ENCODE measurements at regions not wholly inside any gene's neighbourhood (a gene's known extent, or its start where the extent isn't known, plus 50 kb on each side); places are given as distances from the start of the nearest gene placed in this dataset.

- WGBS (ENCODE audit: insufficient coverage) = 100% methylated on average over 1 of the region's 3 CpGs
- Mint-ChIP-seq H3K9me3 (peaks cover 0 to 2% (median 0%) of the 10 kb centered on the region in 7 donors), H3K4me1 (peaks cover 23% of the 10 kb centered on the region), H3K27ac (no peak overlapping the region), H3K36me3 (peaks cover 0 to 5% of the 10 kb centered on the region in 2 donors), H3K27me3 (ENCODE audit: low read depth in 3 of 3) (peaks cover 0 to 3% (median 0%) of the 10 kb centered on the region in 3 donors), H3K4me3 (no peak overlapping the region)
- H3K27me3 ChIP-seq (ENCODE audit: control insufficient read depth in 2 of 2, insufficient read depth in 2 of 2, low read length in 2 of 2) = no peaks in the 10 kb centered on the region
- no peak overlapping the region for H3K4me3 ChIP-seq (replicated peaks in 1 of 3; ENCODE audit: low read depth in 2 of 3, low read length in 3 of 3)
- H3K27ac ChIP-seq (ENCODE audit: low read depth in 1 of 2, low read length in 2 of 2) = no peak overlapping the region
- intact Hi-C loops (cut with micrococcal nuclease) = no loop called here
- no peaks in the 10 kb centered on the region for H4K20me1 ChIP-seq (ENCODE audit: insufficient read depth, low read length)
- no peaks in the 10 kb centered on the region for H3K9me3 ChIP-seq (replicated peaks in 1 of 2; ENCODE audit: control insufficient read depth in 1 of 2, insufficient read depth in 1 of 2, low read length in 2 of 2)
- no peaks in the 10 kb centered on the region for H3K79me2 ChIP-seq (ENCODE audit: insufficient read depth, low read length)
- no peak overlapping the region for H3K9ac ChIP-seq (ENCODE audit: insufficient read depth, low read length, poor library complexity, severe bottlenecking)
- peaks cover 11 to 21% of the 10 kb centered on the region in 2 donors for H3K4me1 ChIP-seq (ENCODE audit: control insufficient read depth in 1 of 2, insufficient read depth in 2 of 2, low read length in 2 of 2)
- TF ChIP-seq, protein P1, sequence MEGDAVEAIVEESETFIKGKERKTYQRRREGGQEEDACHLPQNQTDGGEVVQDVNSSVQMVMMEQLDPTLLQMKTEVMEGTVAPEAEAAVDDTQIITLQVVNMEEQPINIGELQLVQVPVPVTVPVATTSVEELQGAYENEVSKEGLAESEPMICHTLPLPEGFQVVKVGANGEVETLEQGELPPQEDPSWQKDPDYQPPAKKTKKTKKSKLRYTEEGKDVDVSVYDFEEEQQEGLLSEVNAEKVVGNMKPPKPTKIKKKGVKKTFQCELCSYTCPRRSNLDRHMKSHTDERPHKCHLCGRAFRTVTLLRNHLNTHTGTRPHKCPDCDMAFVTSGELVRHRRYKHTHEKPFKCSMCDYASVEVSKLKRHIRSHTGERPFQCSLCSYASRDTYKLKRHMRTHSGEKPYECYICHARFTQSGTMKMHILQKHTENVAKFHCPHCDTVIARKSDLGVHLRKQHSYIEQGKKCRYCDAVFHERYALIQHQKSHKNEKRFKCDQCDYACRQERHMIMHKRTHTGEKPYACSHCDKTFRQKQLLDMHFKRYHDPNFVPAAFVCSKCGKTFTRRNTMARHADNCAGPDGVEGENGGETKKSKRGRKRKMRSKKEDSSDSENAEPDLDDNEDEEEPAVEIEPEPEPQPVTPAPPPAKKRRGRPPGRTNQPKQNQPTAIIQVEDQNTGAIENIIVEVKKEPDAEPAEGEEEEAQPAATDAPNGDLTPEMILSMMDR (IDR thresholded peaks at IDR 0.05) = no peak
- no peaks in the 10 kb centered on the region for H3K36me3 ChIP-seq (replicated peaks in 1 of 2; ENCODE audit: control insufficient read depth in 1 of 2, insufficient read depth in 2 of 2, low read length in 2 of 2)
- no peak for DNase-seq
- H2AFZ ChIP-seq (ENCODE audit: insufficient read depth, low read depth, low read length, poor library complexity, severe bottlenecking) = no peak overlapping the region
- no peak overlapping the region for H3K4me2 ChIP-seq (replicated peaks; ENCODE audit: extremely low read depth, low read length, poor library complexity, severe bottlenecking)
Measured at GRCh38 chr1:234992065-234992464, 136.6 kb downstream of the TOMM20 start.

- H3K9me3 ChIP-seq (replicated peaks in 1 of 2; ENCODE audit: control insufficient read depth in 1 of 2, insufficient read depth in 1 of 2, low read length in 2 of 2) = no peaks in the 10 kb centered on the region
- H3K4me1 ChIP-seq (ENCODE audit: control insufficient read depth in 1 of 2, insufficient read depth in 2 of 2, low read length in 2 of 2) = peaks cover 19 to 25% of the 10 kb centered on the region in 2 donors
- no peak overlapping the region for H3K4me2 ChIP-seq (replicated peaks; ENCODE audit: extremely low read depth, low read length, poor library complexity, severe bottlenecking)
- H3K9me3 Mint-ChIP-seq = peaks cover 0 to 2% (median 0%) of the 10 kb centered on the region in 7 donors
- DNase-seq = no peak
- H3K4me3 ChIP-seq (replicated peaks in 1 of 3; ENCODE audit: low read depth in 2 of 3, low read length in 3 of 3) = no peak overlapping the region
- H4K20me1 ChIP-seq (ENCODE audit: insufficient read depth, low read length) = no peaks in the 10 kb centered on the region
- intact Hi-C loops (cut with micrococcal nuclease) = no loop called here
- H3K27ac Mint-ChIP-seq = peak overlapping the region in 2 of 7 donors; percentile 19 to 67
- H3K27me3 Mint-ChIP-seq (ENCODE audit: low read depth in 3 of 3) = peaks cover 0 to 3% (median 0%) of the 10 kb centered on the region in 3 donors
- TF ChIP-seq, protein P1 (IDR thresholded peaks at IDR 0.05) = no peak
- WGBS (ENCODE audit: insufficient coverage) = 96% methylated on average over 6 of the region's 9 CpGs
- no peaks in the 10 kb centered on the region for H3K27me3 ChIP-seq (ENCODE audit: control insufficient read depth in 2 of 2, insufficient read depth in 2 of 2, low read length in 2 of 2)
- H3K36me3 ChIP-seq (replicated peaks in 1 of 2; ENCODE audit: control insufficient read depth in 1 of 2, insufficient read depth in 2 of 2, low read length in 2 of 2) = no peaks in the 10 kb centered on the region
- no peak overlapping the region for H3K27ac ChIP-seq (ENCODE audit: low read depth in 1 of 2, low read length in 2 of 2)
- no peak overlapping the region for H3K9ac ChIP-seq (ENCODE audit: insufficient read depth, low read length, poor library complexity, severe bottlenecking)
- peaks cover 0 to 5% of the 10 kb centered on the region in 2 donors for H3K36me3 Mint-ChIP-seq
- H3K4me1 Mint-ChIP-seq = peaks cover 30% of the 10 kb centered on the region
- no peak overlapping the region for H2AFZ ChIP-seq (ENCODE audit: insufficient read depth, low read depth, low read length, poor library complexity, severe bottlenecking)
- no peak overlapping the region for H3K4me3 Mint-ChIP-seq
- H3K79me2 ChIP-seq (ENCODE audit: insufficient read depth, low read length) = no peaks in the 10 kb centered on the region
Measured at GRCh38 chr1:234990874-234991801, 137.5 kb downstream of the TOMM20 start.

All from CD14-positive monocyte (primary cell).